PC-9 (cell line): ENCODE measurements at regions not wholly inside any gene's neighbourhood (a gene's known extent, or its start where the extent isn't known, plus 50 kb on each side); places are given as distances from the start of the nearest gene placed in this dataset.

Experiments
- EZH2 ChIP-seq: fragments of 200-600 bp; sonication (generic); IDR thresholded peaks from 2 replicates; pipeline ENCODE4 v1.8.0; 2017; ENCODE audit warnings: antibody characterized with exemption, low read depth
- TF ChIP-seq, protein P1 (sequence below): fragments of 200-600 bp; sonication (generic); conservative IDR thresholded peaks from 2 replicates; pipeline ENCODE4 v1.6.1; 2017; ENCODE audit warnings: mixed run types, antibody characterized with exemption, mild to moderate bottlenecking, moderate library complexity

- TF ChIP-seq, protein P1, sequence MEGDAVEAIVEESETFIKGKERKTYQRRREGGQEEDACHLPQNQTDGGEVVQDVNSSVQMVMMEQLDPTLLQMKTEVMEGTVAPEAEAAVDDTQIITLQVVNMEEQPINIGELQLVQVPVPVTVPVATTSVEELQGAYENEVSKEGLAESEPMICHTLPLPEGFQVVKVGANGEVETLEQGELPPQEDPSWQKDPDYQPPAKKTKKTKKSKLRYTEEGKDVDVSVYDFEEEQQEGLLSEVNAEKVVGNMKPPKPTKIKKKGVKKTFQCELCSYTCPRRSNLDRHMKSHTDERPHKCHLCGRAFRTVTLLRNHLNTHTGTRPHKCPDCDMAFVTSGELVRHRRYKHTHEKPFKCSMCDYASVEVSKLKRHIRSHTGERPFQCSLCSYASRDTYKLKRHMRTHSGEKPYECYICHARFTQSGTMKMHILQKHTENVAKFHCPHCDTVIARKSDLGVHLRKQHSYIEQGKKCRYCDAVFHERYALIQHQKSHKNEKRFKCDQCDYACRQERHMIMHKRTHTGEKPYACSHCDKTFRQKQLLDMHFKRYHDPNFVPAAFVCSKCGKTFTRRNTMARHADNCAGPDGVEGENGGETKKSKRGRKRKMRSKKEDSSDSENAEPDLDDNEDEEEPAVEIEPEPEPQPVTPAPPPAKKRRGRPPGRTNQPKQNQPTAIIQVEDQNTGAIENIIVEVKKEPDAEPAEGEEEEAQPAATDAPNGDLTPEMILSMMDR = no peak
- no peak for TF ChIP-seq EZH2
These were observed 191.0 kb downstream of the SATB1 start for GRCh38 chr3:18233987-18234716.
